ENCODE measurements at regions not wholly inside any gene's neighbourhood (a gene's known extent, or its start where the extent isn't known, plus 50 kb on each side); places are given as distances from the start of the nearest gene placed in this dataset.

- H3K9ac ChIP-seq (ENCODE audit: low read depth, low read length) = no peak overlapping the region
- peaks cover 34% of the 10 kb centered on the region for H3K4me1 ChIP-seq (ENCODE audit: control insufficient read depth, insufficient read depth, low read length)
- H3K27me3 ChIP-seq (ENCODE audit: control insufficient read depth, insufficient read depth, low read length) = no peaks in the 10 kb centered on the region
- H3K9me3 ChIP-seq (ENCODE audit: control insufficient read depth, insufficient read depth, low read length) = no peaks in the 10 kb centered on the region
- no peaks in the 10 kb centered on the region for H3K36me3 ChIP-seq (ENCODE audit: control insufficient read depth, insufficient read depth, low read length)
- no peak overlapping the region for H3K27ac ChIP-seq (ENCODE audit: low read depth, low read length)
- no peak overlapping the region for H3K4me3 ChIP-seq (ENCODE audit: low read depth, low read length)
These were observed 79.6 kb upstream of the NSMCE3 start for GRCh38 chr15:29349196-29349595.

DNA sequence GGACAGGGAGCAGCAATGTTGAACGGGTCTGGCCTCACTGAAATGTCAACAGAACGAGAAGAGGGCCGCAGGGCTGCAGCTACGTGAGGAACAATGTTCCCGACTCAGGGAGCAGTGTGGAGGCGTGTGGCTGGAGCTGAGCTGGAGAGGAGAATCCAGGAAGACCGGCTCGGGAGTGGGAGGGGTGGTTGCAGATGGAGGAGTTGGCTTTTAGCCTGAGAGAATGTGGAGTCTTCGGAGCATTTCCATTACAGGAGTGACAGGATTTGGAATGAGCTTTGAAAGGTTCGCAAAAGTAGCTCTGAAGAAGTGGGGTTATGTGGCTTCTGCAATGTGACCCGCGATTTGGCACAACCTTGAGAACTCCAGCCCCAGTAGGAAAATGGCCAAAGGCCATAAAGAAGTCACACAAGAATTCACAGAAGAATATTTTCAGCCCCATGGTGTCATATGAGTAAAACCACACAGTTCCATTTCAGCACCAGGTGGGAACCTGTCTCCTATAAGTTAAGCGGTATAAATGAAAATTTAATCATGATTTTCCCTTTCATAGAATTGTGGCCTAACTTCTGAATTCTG is 78.8 kb upstream of the NSMCE3 start:
- Histone ChIP-seq H3K36me3 (ENCODE audit: control insufficient read depth, insufficient read depth, low read length) (no peaks in the 10 kb centered on the region), H3K27ac (ENCODE audit: low read depth, low read length) (no peak overlapping the region), H3K27me3 (ENCODE audit: control insufficient read depth, insufficient read depth, low read length) (no peaks in the 10 kb centered on the region), H3K4me1 (ENCODE audit: control insufficient read depth, insufficient read depth, low read length) (peaks cover 42% of the 10 kb centered on the region), H3K9ac (ENCODE audit: low read depth, low read length) (no peak overlapping the region), H3K4me3 (ENCODE audit: low read depth, low read length) (no peak overlapping the region), H3K9me3 (ENCODE audit: control insufficient read depth, insufficient read depth, low read length) (no peaks in the 10 kb centered on the region)

DNA sequence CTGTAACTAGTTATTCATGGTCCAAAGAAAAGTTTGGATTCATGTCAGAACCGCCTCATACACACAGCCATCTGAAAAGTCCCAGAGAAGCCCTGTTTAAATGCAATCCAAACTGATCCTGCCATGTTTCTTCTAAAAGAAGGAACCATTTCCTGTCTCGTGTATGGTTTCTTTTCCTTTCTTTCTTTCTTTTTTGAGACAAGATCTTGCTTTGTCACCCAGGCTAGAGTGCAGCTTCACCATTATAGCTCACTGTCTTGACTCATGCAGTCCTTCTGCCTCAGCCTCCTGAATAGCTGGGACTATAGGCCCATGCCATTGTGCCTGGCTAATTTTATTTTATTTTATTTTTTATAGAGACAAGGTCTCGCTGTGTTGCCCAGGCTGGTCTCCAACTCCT is 77.4 kb upstream of the NSMCE3 start:
- Histone ChIP-seq H3K4me1 (ENCODE audit: control insufficient read depth, insufficient read depth, low read length) (peaks cover 52% of the 10 kb centered on the region), H3K27ac (ENCODE audit: low read depth, low read length) (no peak overlapping the region), H3K27me3 (ENCODE audit: control insufficient read depth, insufficient read depth, low read length) (no peaks in the 10 kb centered on the region), H3K9me3 (ENCODE audit: control insufficient read depth, insufficient read depth, low read length) (no peaks in the 10 kb centered on the region), H3K9ac (ENCODE audit: low read depth, low read length) (no peak overlapping the region), H3K4me3 (ENCODE audit: low read depth, low read length) (no peak overlapping the region), H3K36me3 (ENCODE audit: control insufficient read depth, insufficient read depth, low read length) (no peaks in the 10 kb centered on the region)

GRCh38 chr15:29345549-29346525 is 76.2 kb upstream of the NSMCE3 start:
- Histone ChIP-seq H3K9me3 (ENCODE audit: control insufficient read depth, insufficient read depth, low read length) (no peaks in the 10 kb centered on the region), H3K9ac (ENCODE audit: low read depth, low read length) (peak overlapping the region; percentile 33; the same call in 1 of the 2 replicates), H3K4me3 (ENCODE audit: low read depth, low read length) (peak overlapping the region; percentile 45), H3K27ac (ENCODE audit: low read depth, low read length) (peak overlapping the region; percentile 53), H3K36me3 (ENCODE audit: control insufficient read depth, insufficient read depth, low read length) (no peaks in the 10 kb centered on the region), H3K4me1 (ENCODE audit: control insufficient read depth, insufficient read depth, low read length) (peaks cover 54% of the 10 kb centered on the region), H3K27me3 (ENCODE audit: control insufficient read depth, insufficient read depth, low read length) (no peaks in the 10 kb centered on the region)

GRCh38 chr15:29344474-29344873 is 74.9 kb upstream of the NSMCE3 start:
- Histone ChIP-seq H3K27ac (ENCODE audit: low read depth, low read length) (no peak overlapping the region), H3K36me3 (ENCODE audit: control insufficient read depth, insufficient read depth, low read length) (no peaks in the 10 kb centered on the region), H3K4me1 (ENCODE audit: control insufficient read depth, insufficient read depth, low read length) (peaks cover 54% of the 10 kb centered on the region), H3K4me3 (ENCODE audit: low read depth, low read length) (no peak overlapping the region), H3K9ac (ENCODE audit: low read depth, low read length) (no peak overlapping the region), H3K9me3 (ENCODE audit: control insufficient read depth, insufficient read depth, low read length) (no peaks in the 10 kb centered on the region), H3K27me3 (ENCODE audit: control insufficient read depth, insufficient read depth, low read length) (no peaks in the 10 kb centered on the region)

GRCh38 chr15:29343229-29343628 is 73.6 kb upstream of the NSMCE3 start:
- Histone ChIP-seq H3K4me3 (ENCODE audit: low read depth, low read length) (no peak overlapping the region), H3K4me1 (ENCODE audit: control insufficient read depth, insufficient read depth, low read length) (peaks cover 52% of the 10 kb centered on the region), H3K27me3 (ENCODE audit: control insufficient read depth, insufficient read depth, low read length) (no peaks in the 10 kb centered on the region), H3K27ac (ENCODE audit: low read depth, low read length) (no peak overlapping the region), H3K36me3 (ENCODE audit: control insufficient read depth, insufficient read depth, low read length) (no peaks in the 10 kb centered on the region), H3K9ac (ENCODE audit: low read depth, low read length) (no peak overlapping the region), H3K9me3 (ENCODE audit: control insufficient read depth, insufficient read depth, low read length) (no peaks in the 10 kb centered on the region)

DNA sequence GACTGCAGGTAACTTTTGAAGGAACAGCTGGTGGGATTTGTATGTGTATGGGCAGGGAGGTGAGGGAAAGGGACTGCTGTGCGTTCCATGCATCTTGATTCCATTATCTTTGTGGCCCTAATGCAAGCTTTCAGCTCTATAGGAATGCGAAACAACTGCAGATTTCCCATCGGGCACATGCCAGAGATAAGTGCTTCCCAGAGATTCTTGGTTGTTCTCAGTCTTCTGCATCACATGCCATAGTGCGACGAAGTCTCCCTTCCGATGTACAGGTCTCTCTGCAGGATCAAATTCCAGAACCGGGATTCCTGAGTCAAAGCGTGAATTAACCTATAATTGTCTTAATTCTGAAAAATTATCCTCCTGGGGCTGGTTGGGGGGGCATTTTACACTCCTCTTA is 72.6 kb upstream of the NSMCE3 start:
- no peaks in the 10 kb centered on the region for H3K9me3 ChIP-seq (ENCODE audit: control insufficient read depth, insufficient read depth, low read length)
- no peaks in the 10 kb centered on the region for H3K36me3 ChIP-seq (ENCODE audit: control insufficient read depth, insufficient read depth, low read length)
- H3K4me3 ChIP-seq (ENCODE audit: low read depth, low read length) = no peak overlapping the region
- no peaks in the 10 kb centered on the region for H3K27me3 ChIP-seq (ENCODE audit: control insufficient read depth, insufficient read depth, low read length)
- no peak overlapping the region for H3K27ac ChIP-seq (ENCODE audit: low read depth, low read length)
- peaks cover 49% of the 10 kb centered on the region for H3K4me1 ChIP-seq (ENCODE audit: control insufficient read depth, insufficient read depth, low read length)
- H3K9ac ChIP-seq (ENCODE audit: low read depth, low read length) = no peak overlapping the region

- no peaks in the 10 kb centered on the region for H3K27me3 ChIP-seq (ENCODE audit: control insufficient read depth, insufficient read depth, low read length)
- H3K9me3 ChIP-seq (ENCODE audit: control insufficient read depth, insufficient read depth, low read length) = no peaks in the 10 kb centered on the region
- H3K4me3 ChIP-seq (ENCODE audit: low read depth, low read length) = no peak overlapping the region
- H3K27ac ChIP-seq (ENCODE audit: low read depth, low read length) = no peak overlapping the region
- H3K9ac ChIP-seq (ENCODE audit: low read depth, low read length) = no peak overlapping the region
- H3K4me1 ChIP-seq (ENCODE audit: control insufficient read depth, insufficient read depth, low read length) = peaks cover 6% of the 10 kb centered on the region; the same call in 1 of the 2 replicates
- H3K36me3 ChIP-seq (ENCODE audit: control insufficient read depth, insufficient read depth, low read length) = no peaks in the 10 kb centered on the region
These were observed 67.7 kb upstream of the NSMCE3 start for GRCh38 chr15:29337156-29337959.

DNA sequence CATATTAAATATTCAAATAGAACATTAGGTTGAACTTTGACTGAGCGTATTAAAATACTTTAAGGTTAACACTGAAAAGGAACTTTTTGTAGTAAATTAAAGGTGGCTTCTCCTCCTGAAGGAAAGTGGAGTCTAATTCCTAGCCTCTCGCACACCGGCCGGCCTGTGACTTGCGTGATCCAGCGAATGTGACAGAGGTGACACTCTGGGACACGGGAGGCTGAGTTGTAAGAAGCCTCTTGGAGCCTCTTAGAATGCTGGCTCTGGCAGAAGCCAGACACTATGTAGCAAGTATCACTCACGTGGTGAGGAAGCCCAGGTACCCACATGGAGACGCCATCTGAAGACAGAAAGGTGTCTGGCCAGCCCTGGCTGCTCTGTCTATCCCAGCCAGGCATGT is 64.9 kb upstream of the NSMCE3 start:
- Histone ChIP-seq H3K4me1 (ENCODE audit: control insufficient read depth, insufficient read depth, low read length) (no peaks in the 10 kb centered on the region), H3K9me3 (ENCODE audit: control insufficient read depth, insufficient read depth, low read length) (no peaks in the 10 kb centered on the region), H3K9ac (ENCODE audit: low read depth, low read length) (no peak overlapping the region), H3K27me3 (ENCODE audit: control insufficient read depth, insufficient read depth, low read length) (no peaks in the 10 kb centered on the region), H3K4me3 (ENCODE audit: low read depth, low read length) (no peak overlapping the region), H3K27ac (ENCODE audit: low read depth, low read length) (no peak overlapping the region), H3K36me3 (ENCODE audit: control insufficient read depth, insufficient read depth, low read length) (no peaks in the 10 kb centered on the region)

DNA sequence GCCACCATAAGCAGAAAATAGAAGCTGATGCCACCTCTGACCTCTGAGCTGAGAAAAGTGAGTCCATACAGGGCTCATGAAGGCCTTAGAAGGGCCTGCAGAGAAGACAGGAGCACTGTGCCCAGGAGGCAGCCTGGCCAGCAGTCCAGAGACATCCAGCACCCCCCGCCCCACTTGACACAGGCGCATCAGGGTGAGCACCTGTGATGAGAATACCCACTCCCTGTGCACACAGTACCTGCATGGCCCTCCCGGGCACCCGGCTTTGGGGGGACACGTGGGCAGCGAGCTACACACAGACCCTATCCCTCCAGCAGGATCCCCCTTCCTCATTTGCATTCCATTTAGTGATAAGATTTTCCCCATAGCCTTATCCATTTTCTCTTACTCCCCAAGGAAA is 63.6 kb upstream of the NSMCE3 start:
- Histone ChIP-seq H3K36me3 (ENCODE audit: control insufficient read depth, insufficient read depth, low read length) (no peaks in the 10 kb centered on the region), H3K9me3 (ENCODE audit: control insufficient read depth, insufficient read depth, low read length) (no peaks in the 10 kb centered on the region), H3K9ac (ENCODE audit: low read depth, low read length) (no peak overlapping the region)

More for the DNA sequence above, 63.6 kb upstream of the NSMCE3 start:
- Histone ChIP-seq H3K27ac (ENCODE audit: low read depth, low read length) (no peak overlapping the region), H3K4me1 (ENCODE audit: control insufficient read depth, insufficient read depth, low read length) (no peaks in the 10 kb centered on the region), H3K4me3 (ENCODE audit: low read depth, low read length) (no peak overlapping the region), H3K27me3 (ENCODE audit: control insufficient read depth, insufficient read depth, low read length) (no peaks in the 10 kb centered on the region)
